Heart right ventricle (tissue), 16 donors: ENCODE measurements at regions not wholly inside any gene's neighbourhood (a gene's known extent, or its start where the extent isn't known, plus 50 kb on each side); places are given as distances from the start of the nearest gene placed in this dataset.

ENCODE experiments used
- ATAC-seq, 8 donors: fragments of 200-7000 bp; cut with Tn5 transposase; one replicate each; pipeline ENCODE4 v1.9.1; 2020; ENCODE audit warnings: mild to moderate bottlenecking in 8 of 8, moderate library complexity in 8 of 8, moderate number of reproducible peaks in 1 of 8
- DNase-seq, 2 donors: peaks; one replicate each; pipeline ENCODE4 v3.0.0-alpha.2; 2020
- H3K27ac ChIP-seq, 10 donors: fragments of 200-600 bp; sonication (generic) in 2 of 10; one replicate each; pipeline versions ENCODE4 v1.5.0 to v1.8.0; 2020 to 2022; ENCODE audit warnings: mild to moderate bottlenecking in 3 of 10
- H3K27me3 ChIP-seq, 7 donors: fragments of 200-600 bp; one replicate each; pipeline ENCODE4 v1.8.0; 2021 to 2022; ENCODE audit warnings: mild to moderate bottlenecking in 2 of 7
- H3K36me3 ChIP-seq, 9 donors: fragments of 200-600 bp; sonication (generic) in 1 of 9; one replicate each; pipeline versions ENCODE4 v1.5.0 to v1.8.0; 2020 to 2022; ENCODE audit warnings: mild to moderate bottlenecking in 2 of 9
- H3K4me1 ChIP-seq, 9 donors: fragments of 200-600 bp; sonication (generic) in 1 of 9; one replicate each; pipeline versions ENCODE4 v1.5.0 to v1.8.0; 2020 to 2022; ENCODE audit warnings: mild to moderate bottlenecking in 4 of 9
- H3K4me3 ChIP-seq, 10 donors: fragments of 200-600 bp; sonication (generic) in 2 of 10; one replicate each; pipeline versions ENCODE4 v1.5.0 to v1.8.0; 2020 to 2022; ENCODE audit warnings: mild to moderate bottlenecking in 7 of 10, moderate library complexity in 2 of 10
- H3K9me3 ChIP-seq, 11 donors: fragments of 200-600 bp in 10 of 11; sonication (generic) in 2 of 11; one replicate each; pipeline versions ENCODE4 v1.5.0 to v1.8.0; 2013 to 2022; ENCODE audit warnings: mild to moderate bottlenecking in 2 of 11, control low read depth in 1 of 11, moderate library complexity in 1 of 11
- CTCF ChIP-seq, 9 donors: fragments of 200-600 bp; sonication (generic) in 2 of 9; IDR thresholded peaks; one replicate each; pipeline versions ENCODE4 v1.5.0 to v1.8.0; 2021 to 2022; ENCODE audit warnings: antibody characterized with exemption in 9 of 9, mild to moderate bottlenecking in 5 of 9, moderate library complexity in 1 of 9
- WGBS, 2 donors: extraction: QIAGEN DNeasy Blood & Tissue Kit; methylation state at CpG; one replicate each; pipeline ENCODE4 v1.1.7; 2013; ENCODE audit warnings: inconsistent platforms in 1 of 2; 5-methylcytosine and 5-hydroxymethylcytosine counted together
- intact Hi-C, 10 donors: fragments of 100-400 bp; cut with DNase I; formaldehyde crosslinking; loops; one replicate each; pipeline versions ENCODE4 v1.11.1 to v1.14.2; 2022
- donor health status: Arrhythmogenic right ventricular cardiomyopathy.
- donor health status: ischemic (EF 13 %, LVEDD 7.1; RV severe dilation, severe dysfunction).
- donor health status: healthy with polysubstance abuse.
- donor health status: DM: no; HTN: yes; CAD: no.
- donor health status: DM: no; HTN: no; CAD: no.
- donor health status: ischemic (EF 25% LVEDD 6.9; RV normal size, moderate dysfunction).
- donor health status: ischemic (EF 25% LVEDD 5.7; RV mildly dilated, moderate dysfunction).
- donor health status: healthy.
- donor health status: DM: yes; HTN: yes; CAD: no.
- donor health status: Ischemic cardiomyopathy.
- donor health status: ischemic (EF 35%, LVEDD 5.7; RV mildly dilated, moderate dysfunction).
- donor health status: nonischemic (EF 11% LVEDD 7.7; RV severe dilation, severe dysfunction).
- donor health status: DM: yes; HTN: yes; CAD: no.
- donor health status: PGD.
- donor health status: ischemic (EF 29% LVEDD 5.4; RV normal size, mild dysfunction).
- donor health status: nonischemic (EF 23%, LVEDD 6.1; RV moderate dilation, normal function).

GRCh38 chr4:131159261-131159660, 1989.8 kb upstream of the PCDH10 start:
- Histone ChIP-seq H3K27ac (no peak overlapping the region), H3K4me3 (no peak overlapping the region), H3K27me3 (no peaks in the 10 kb centered on the region), H3K36me3 (no peaks in the 10 kb centered on the region), H3K4me1 (no peaks in the 10 kb centered on the region), H3K9me3 (peaks cover 0 to 4% (median 0%) of the 10 kb centered on the region in 11 donors)
- no peak for TF ChIP-seq CTCF (IDR thresholded peaks at IDR 0.05)
- intact Hi-C loops = no loop called here
- 66 to 68% methylated on average over 1 of the region's 1 CpG for WGBS, 2 donors
- DNase-seq = no peak
- ATAC-seq = no peak

- intact Hi-C loops = no loop called here
- DNase-seq = no peak
- Histone ChIP-seq H3K4me1 (no peaks in the 10 kb centered on the region), H3K36me3 (no peaks in the 10 kb centered on the region), H3K27me3 (no peaks in the 10 kb centered on the region), H3K27ac (no peak overlapping the region), H3K9me3 (peaks cover 0 to 23% (median 4%) of the 10 kb centered on the region in 11 donors), H3K4me3 (no peak overlapping the region)
- TF ChIP-seq CTCF (IDR thresholded peaks at IDR 0.05) = no peak
- no peak for ATAC-seq
- WGBS, 2 donors = 73 to 82% methylated on average over 1 of the region's 1 CpG
Measured at GRCh38 chr4:131192318-131192717, 1956.8 kb upstream of the PCDH10 start.

- intact Hi-C loops = no loop called here
- 79 to 81% methylated on average over 6 of the region's 6 CpGs for WGBS, 2 donors
- DNase-seq = no peak
Measured at GRCh38 chr4:131207589-131207988, 1941.5 kb upstream of the PCDH10 start.

GRCh38 chr4:131248314-131248713, 1900.8 kb upstream of the PCDH10 start:
- no peaks in the 10 kb centered on the region for H3K4me1 ChIP-seq
- ATAC-seq (no peak), DNase-seq (no peak)
- no peaks in the 10 kb centered on the region for H3K36me3 ChIP-seq
- TF ChIP-seq CTCF (IDR thresholded peaks at IDR 0.05) = no peak
- intact Hi-C loops = no loop called here
- 19 to 36% methylated on average over 1 of the region's 1 CpG for WGBS, 2 donors
- H3K4me3 ChIP-seq = no peak overlapping the region
- no peaks in the 10 kb centered on the region for H3K9me3 ChIP-seq
- no peak overlapping the region for H3K27ac ChIP-seq
- no peaks in the 10 kb centered on the region for H3K27me3 ChIP-seq

More at GRCh38 chr4:131207589-131207988, 1941.5 kb upstream of the PCDH10 start:
- Histone ChIP-seq H3K4me3 (no peak overlapping the region), H3K27me3 (no peaks in the 10 kb centered on the region), H3K36me3 (no peaks in the 10 kb centered on the region), H3K27ac (no peak overlapping the region), H3K4me1 (no peaks in the 10 kb centered on the region), H3K9me3 (peaks cover 0 to 7% (median 0%) of the 10 kb centered on the region in 11 donors)
- no peak for ATAC-seq
- no peak for TF ChIP-seq CTCF (IDR thresholded peaks at IDR 0.05)
